AG20443 (cell line): ENCODE measurements at regions not wholly inside any gene's neighbourhood (a gene's known extent, or its start where the extent isn't known, plus 50 kb on each side); places are given as distances from the start of the nearest gene placed in this dataset.
"Not testable (repeated sequence)": the region's sequence is repeated elsewhere in the genome, so short reads cannot be mapped to it uniquely, and the experiment has no call there.

ENCODE experiments used
- DNase-seq: peaks from one replicate; pipeline ENCODE4 v3.0.0; 2012; ENCODE audit warnings: low spot score, mixed read lengths

GRCh38 chr3:20246662-20247061 lies 60.7 kb upstream of the SGO1 start:
- no peak for DNase-seq

- no peak for DNase-seq
These were observed 59.8 kb upstream of the SGO1 start for GRCh38 chr3:20245781-20246180.

- no peak for DNase-seq
These were observed 54.3 kb upstream of the SGO1 start for GRCh38 chr3:20240154-20240883.

DNA sequence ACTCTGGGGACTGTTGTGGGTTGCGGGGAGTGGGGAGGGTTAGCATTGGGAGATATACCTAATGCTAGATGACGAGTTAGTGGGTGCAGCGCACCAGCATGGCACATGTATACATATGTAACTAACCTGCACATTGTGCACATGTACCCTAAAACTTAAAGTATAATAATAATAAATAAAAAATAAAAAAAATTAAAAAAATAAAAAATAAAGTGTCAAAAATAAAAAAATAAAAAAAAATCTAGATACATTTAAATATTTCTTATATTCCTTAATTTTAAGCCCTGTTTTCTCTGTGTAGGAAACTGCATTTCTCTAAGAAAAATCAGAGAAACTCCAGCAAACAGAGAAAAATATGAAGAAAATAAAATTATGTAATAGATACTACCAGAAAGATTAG lies 52.2 kb upstream of the SGO1 start:
- not testable (repeated sequence) for DNase-seq

DNA sequence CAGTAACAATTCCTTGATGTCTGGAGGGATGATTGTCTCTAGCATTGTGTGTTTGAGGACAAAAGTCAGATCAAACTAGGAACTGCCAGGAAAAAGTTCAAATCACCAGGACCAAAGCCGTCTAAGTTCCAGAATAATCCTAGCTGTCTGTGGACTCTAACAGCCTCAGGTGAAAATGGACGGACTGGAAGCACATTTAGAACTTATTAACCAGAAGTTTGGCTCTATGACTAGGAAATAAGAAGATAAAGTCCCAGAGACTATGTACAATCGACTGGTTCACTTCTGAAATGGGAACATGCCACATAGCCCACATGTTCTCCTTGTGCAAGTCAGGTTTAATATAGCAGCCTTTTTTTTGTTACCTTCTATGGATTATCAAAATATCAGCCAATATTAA lies 50.6 kb upstream of the SGO1 start:
- no peak for DNase-seq
